ENCODE measurements at regions not wholly inside any gene's neighbourhood (a gene's known extent, or its start where the extent isn't known, plus 50 kb on each side); places are given as distances from the start of the nearest gene placed in this dataset.
"Not testable (repeated sequence)": the region's sequence is repeated elsewhere in the genome, so short reads cannot be mapped to it uniquely, and the experiment has no call there.

GRCh38 chr12:90675106-90675505, 279.9 kb downstream of the CCER1 start:
- Mint-ChIP-seq H3K4me1 (ENCODE audit: low read depth) (no peaks in the 10 kb centered on the region), H3K27ac (no peak overlapping the region), H3K27me3 (ENCODE audit: low read depth) (no peaks in the 10 kb centered on the region), H3K4me3 (no peak overlapping the region), H3K9me3 (no peaks in the 10 kb centered on the region), H3K36me3 (ENCODE audit: low read depth) (no peaks in the 10 kb centered on the region)
- intact Hi-C loops (cut with micrococcal nuclease): no loop called here
- CTCF ChIA-PET: no interaction called here
- DNase-seq: no peak

- Mint-ChIP-seq H3K36me3 (ENCODE audit: low read depth) (no peaks in the 10 kb centered on the region), H3K27me3 (ENCODE audit: low read depth) (no peaks in the 10 kb centered on the region), H3K4me3 (no peak overlapping the region), H3K27ac (no peak overlapping the region), H3K4me1 (ENCODE audit: low read depth) (no peaks in the 10 kb centered on the region), H3K9me3 (no peaks in the 10 kb centered on the region)
- DNase-seq: no peak
- intact Hi-C loops (cut with micrococcal nuclease): no loop called here
- CTCF ChIA-PET: no interaction called here
Observed at GRCh38 chr12:90672081-90672480, 282.9 kb downstream of the CCER1 start.

GRCh38 chr12:90663949-90664348, 291.0 kb downstream of the CCER1 start:
- H3K9me3 Mint-ChIP-seq; H3K36me3 Mint-ChIP-seq (ENCODE audit: low read depth); CTCF ChIA-PET: not testable (repeated sequence)

GRCh38 chr12:90659060-90659459, 295.9 kb downstream of the CCER1 start:
- DNase-seq: no peak
- intact Hi-C loops (cut with micrococcal nuclease): no loop called here
- CTCF ChIA-PET: no interaction called here
- Mint-ChIP-seq H3K4me3 (no peak overlapping the region), H3K9me3 (no peaks in the 10 kb centered on the region), H3K27me3 (ENCODE audit: low read depth) (no peaks in the 10 kb centered on the region), H3K4me1 (ENCODE audit: low read depth) (no peaks in the 10 kb centered on the region), H3K36me3 (ENCODE audit: low read depth) (no peaks in the 10 kb centered on the region), H3K27ac (no peak overlapping the region)

More at GRCh38 chr12:90663949-90664348, 291.0 kb downstream of the CCER1 start:
- H3K4me1 Mint-ChIP-seq (ENCODE audit: low read depth); H3K27ac Mint-ChIP-seq; H3K27me3 Mint-ChIP-seq (ENCODE audit: low read depth); H3K4me3 Mint-ChIP-seq; DNase-seq; intact Hi-C loops (cut with micrococcal nuclease): not testable (repeated sequence)

- Mint-ChIP-seq H3K36me3 (ENCODE audit: low read depth) (no peaks in the 10 kb centered on the region), H3K4me3 (no peak overlapping the region), H3K4me1 (ENCODE audit: low read depth) (no peaks in the 10 kb centered on the region), H3K27ac (no peak overlapping the region), H3K27me3 (ENCODE audit: low read depth) (no peaks in the 10 kb centered on the region), H3K9me3 (peaks cover 4% of the 10 kb centered on the region)
- CTCF ChIA-PET: no interaction called here
- intact Hi-C loops (cut with micrococcal nuclease): no loop called here
- no peak for DNase-seq
Observed at GRCh38 chr12:90653040-90653439, 301.9 kb downstream of the CCER1 start.

GRCh38 chr12:90652280-90652679, 302.7 kb downstream of the CCER1 start:
- intact Hi-C loops (cut with micrococcal nuclease): no loop called here
- H3K4me1 Mint-ChIP-seq (ENCODE audit: low read depth): no peaks in the 10 kb centered on the region
- H3K27ac Mint-ChIP-seq: no peak overlapping the region
- H3K27me3 Mint-ChIP-seq (ENCODE audit: low read depth): no peaks in the 10 kb centered on the region
- peaks cover 4% of the 10 kb centered on the region for H3K9me3 Mint-ChIP-seq
- no peak overlapping the region for H3K4me3 Mint-ChIP-seq
- no peak for DNase-seq
- CTCF ChIA-PET: no interaction called here
- no peaks in the 10 kb centered on the region for H3K36me3 Mint-ChIP-seq (ENCODE audit: low read depth)

- CTCF ChIA-PET: no interaction called here
- Mint-ChIP-seq H3K9me3 (peaks cover 7% of the 10 kb centered on the region), H3K27ac (no peak overlapping the region), H3K27me3 (ENCODE audit: low read depth) (no peaks in the 10 kb centered on the region), H3K4me1 (ENCODE audit: low read depth) (no peaks in the 10 kb centered on the region), H3K4me3 (no peak overlapping the region), H3K36me3 (ENCODE audit: low read depth) (no peaks in the 10 kb centered on the region)
- DNase-seq: no peak
- intact Hi-C loops (cut with micrococcal nuclease): no loop called here
Observed at GRCh38 chr12:90645181-90645580, 309.8 kb downstream of the CCER1 start.

- Mint-ChIP-seq H3K36me3 (ENCODE audit: low read depth) (no peaks in the 10 kb centered on the region), H3K4me3 (no peak overlapping the region), H3K27me3 (ENCODE audit: low read depth) (peaks cover 4% of the 10 kb centered on the region), H3K4me1 (ENCODE audit: low read depth) (no peaks in the 10 kb centered on the region), H3K9me3 (peaks cover 7% of the 10 kb centered on the region), H3K27ac (no peak overlapping the region)
- no peak for DNase-seq
- intact Hi-C loops (cut with micrococcal nuclease): no loop called here
- CTCF ChIA-PET: no interaction called here
Observed at GRCh38 chr12:90631591-90632212, 323.3 kb downstream of the CCER1 start.

GRCh38 chr12:90630006-90630405, 325.0 kb downstream of the CCER1 start:
- no peak overlapping the region for H3K27ac Mint-ChIP-seq
- H3K9me3 Mint-ChIP-seq: peaks cover 7% of the 10 kb centered on the region
- intact Hi-C loops (cut with micrococcal nuclease): no loop called here
- no peaks in the 10 kb centered on the region for H3K36me3 Mint-ChIP-seq (ENCODE audit: low read depth)
- CTCF ChIA-PET: no interaction called here
- H3K4me1 Mint-ChIP-seq (ENCODE audit: low read depth): no peaks in the 10 kb centered on the region
- peaks cover 4% of the 10 kb centered on the region for H3K27me3 Mint-ChIP-seq (ENCODE audit: low read depth)
- H3K4me3 Mint-ChIP-seq: no peak overlapping the region
- no peak for DNase-seq

GRCh38 chr12:90628213-90628612, 326.8 kb downstream of the CCER1 start:
- Mint-ChIP-seq H3K4me3 (no peak overlapping the region), H3K27me3 (ENCODE audit: low read depth) (peaks cover 4% of the 10 kb centered on the region), H3K36me3 (ENCODE audit: low read depth) (no peaks in the 10 kb centered on the region), H3K27ac (no peak overlapping the region), H3K4me1 (ENCODE audit: low read depth) (no peaks in the 10 kb centered on the region), H3K9me3 (peaks cover 4% of the 10 kb centered on the region)
- intact Hi-C loops (cut with micrococcal nuclease): no loop called here
- CTCF ChIA-PET: no interaction called here
- no peak for DNase-seq

- intact Hi-C loops (cut with micrococcal nuclease): no loop called here
- Mint-ChIP-seq H3K27me3 (ENCODE audit: low read depth) (peaks cover 4% of the 10 kb centered on the region), H3K4me1 (ENCODE audit: low read depth) (no peaks in the 10 kb centered on the region), H3K4me3 (no peak overlapping the region), H3K36me3 (ENCODE audit: low read depth) (no peaks in the 10 kb centered on the region), H3K9me3 (peaks cover 2% of the 10 kb centered on the region), H3K27ac (no peak overlapping the region)
- CTCF ChIA-PET: no interaction called here
- no peak for DNase-seq
Observed at GRCh38 chr12:90627180-90627896, 327.6 kb downstream of the CCER1 start.

- Mint-ChIP-seq H3K9me3 (peaks cover 2% of the 10 kb centered on the region), H3K36me3 (ENCODE audit: low read depth) (no peaks in the 10 kb centered on the region), H3K27ac (no peak overlapping the region), H3K4me1 (ENCODE audit: low read depth) (no peaks in the 10 kb centered on the region), H3K4me3 (no peak overlapping the region), H3K27me3 (ENCODE audit: low read depth) (no peaks in the 10 kb centered on the region)
- no peak for DNase-seq
- intact Hi-C loops (cut with micrococcal nuclease): no loop called here
- CTCF ChIA-PET: no interaction called here
Observed at GRCh38 chr12:90622431-90622830, 332.5 kb downstream of the CCER1 start.

GRCh38 chr12:90621927-90622326, 333.0 kb downstream of the CCER1 start:
- intact Hi-C loops (cut with micrococcal nuclease): no loop called here

More at GRCh38 chr12:90621927-90622326, 333.0 kb downstream of the CCER1 start:
- Mint-ChIP-seq H3K4me1 (ENCODE audit: low read depth) (no peaks in the 10 kb centered on the region), H3K27me3 (ENCODE audit: low read depth) (no peaks in the 10 kb centered on the region), H3K4me3 (no peak overlapping the region), H3K27ac (no peak overlapping the region), H3K36me3 (ENCODE audit: low read depth) (no peaks in the 10 kb centered on the region), H3K9me3 (no peaks in the 10 kb centered on the region)
- no peak for DNase-seq
- CTCF ChIA-PET: no interaction called here
